Left renal cortex interstitium (tissue), 4 donors: ENCODE measurements at regions not wholly inside any gene's neighbourhood (a gene's known extent, or its start where the extent isn't known, plus 50 kb on each side); places are given as distances from the start of the nearest gene placed in this dataset.

ENCODE experiments used
- DNase-seq, 4 donors: peaks; one replicate each; pipeline ENCODE4 v3.0.0-alpha.2; 2013; ENCODE audit warnings: low read depth in 4 of 4, low spot score in 2 of 4, missing footprints in 1 of 4

GRCh38 chr4:38610966-38611431, 53.0 kb upstream of the KLF3 start:
- no peak for DNase-seq

GRCh38 chr4:38611676-38612075, 52.3 kb upstream of the KLF3 start:
- DNase-seq = no peak

- peak in 1 of 4 donors; percentile 41 for DNase-seq
Observed at GRCh38 chr4:38612646-38613414, 51.2 kb upstream of the KLF3 start.
